ENCODE measurements at regions not wholly inside any gene's neighbourhood (a gene's known extent, or its start where the extent isn't known, plus 50 kb on each side); places are given as distances from the start of the nearest gene placed in this dataset.

- TF ChIP-seq CTCF (conservative IDR thresholded peaks at IDR 0.05): no peak
- H3K27ac Mint-ChIP-seq (ENCODE audit: unreplicated experiment): no peak overlapping the region
- no peaks in the 10 kb centered on the region for H3K4me1 Mint-ChIP-seq
- H3K4me3 Mint-ChIP-seq: no peak overlapping the region
- no peaks in the 10 kb centered on the region for H3K27me3 Mint-ChIP-seq (ENCODE audit: low read depth)
- no peaks in the 10 kb centered on the region for H3K9me3 Mint-ChIP-seq
- H3K36me3 Mint-ChIP-seq (ENCODE audit: low read depth): no peaks in the 10 kb centered on the region
- DNase-seq (ENCODE audit: low read depth, low spot score): no peak
Measured at GRCh38 chr4:63361066-63361465, 1048.2 kb downstream of the TECRL start.

GRCh38 chr4:63349674-63350025 lies 1059.6 kb downstream of the TECRL start:
- no peaks in the 10 kb centered on the region for H3K27me3 Mint-ChIP-seq (ENCODE audit: low read depth)
- no peak overlapping the region for H3K4me3 Mint-ChIP-seq
- no peak for DNase-seq (ENCODE audit: low read depth, low spot score)
- H3K4me1 Mint-ChIP-seq: no peaks in the 10 kb centered on the region
- peaks cover 13% of the 10 kb centered on the region for H3K36me3 Mint-ChIP-seq (ENCODE audit: low read depth)
- H3K27ac Mint-ChIP-seq (ENCODE audit: unreplicated experiment): no peak overlapping the region
- no peak for TF ChIP-seq CTCF (conservative IDR thresholded peaks at IDR 0.05)
- H3K9me3 Mint-ChIP-seq: peaks cover 7% of the 10 kb centered on the region

GRCh38 chr4:63348735-63349673 lies 1060.2 kb downstream of the TECRL start:
- Mint-ChIP-seq H3K27ac (ENCODE audit: unreplicated experiment) (no peak overlapping the region), H3K9me3 (peaks cover 7% of the 10 kb centered on the region), H3K4me1 (no peaks in the 10 kb centered on the region), H3K27me3 (ENCODE audit: low read depth) (no peaks in the 10 kb centered on the region), H3K4me3 (no peak overlapping the region), H3K36me3 (ENCODE audit: low read depth) (peaks cover 13% of the 10 kb centered on the region)
- TF ChIP-seq CTCF (conservative IDR thresholded peaks at IDR 0.05): no peak
- DNase-seq (ENCODE audit: low read depth, low spot score): no peak

- no peak overlapping the region for H3K4me3 Mint-ChIP-seq
- H3K27ac Mint-ChIP-seq (ENCODE audit: unreplicated experiment): no peak overlapping the region
- no peak for DNase-seq (ENCODE audit: low read depth, low spot score)
- H3K27me3 Mint-ChIP-seq (ENCODE audit: low read depth): no peaks in the 10 kb centered on the region
- H3K4me1 Mint-ChIP-seq: peaks cover 5% of the 10 kb centered on the region
- no peaks in the 10 kb centered on the region for H3K36me3 Mint-ChIP-seq (ENCODE audit: low read depth)
- no peak for TF ChIP-seq CTCF (conservative IDR thresholded peaks at IDR 0.05)
- peaks cover 4% of the 10 kb centered on the region for H3K9me3 Mint-ChIP-seq
Measured at GRCh38 chr4:63325140-63325539, 1084.1 kb downstream of the TECRL start.

- Mint-ChIP-seq H3K36me3 (ENCODE audit: low read depth) (no peaks in the 10 kb centered on the region), H3K27ac (ENCODE audit: unreplicated experiment) (no peak overlapping the region), H3K4me3 (no peak overlapping the region), H3K9me3 (no peaks in the 10 kb centered on the region), H3K4me1 (no peaks in the 10 kb centered on the region), H3K27me3 (ENCODE audit: low read depth) (no peaks in the 10 kb centered on the region)
- no peak for DNase-seq (ENCODE audit: low read depth, low spot score)
- no peak for TF ChIP-seq CTCF (conservative IDR thresholded peaks at IDR 0.05)
Measured at GRCh38 chr4:63316633-63317032, 1092.6 kb downstream of the TECRL start.

Data from neural crest cell (in vitro differentiated cells).